K562 (cell line): ENCODE measurements at regions not wholly inside any gene's neighbourhood (a gene's known extent, or its start where the extent isn't known, plus 50 kb on each side); places are given as distances from the start of the nearest gene placed in this dataset.

Experiments used
- ATAC-seq: fragments of 200-7000 bp; cut with Tn5 transposase; 3 replicates; pipeline ENCODE4 v1.9.1; 2020; ENCODE audit warnings: moderate library complexity
- BruUV-seq: library from RNA; stranded (reverse); fragments of 400-500 nt; replicated peaks from 2 replicates; lab custom pipeline; 2021; lab: Mats Ljungman, UMichigan
- CTCF ChIA-PET: fragments of 300-600 bp; formaldehyde crosslinking; extraction: SDS; loops from one replicate; lab custom pipeline; 2021; ENCODE audit warnings: low intra/inter-chr PET ratio; lab: Yijun Ruan, JAX
- POLR2A ChIA-PET: fragments of 300-600, 350-650 bp; sonication (Branson Sonifier 250); formaldehyde crosslinking; extraction: SDS; loops from one replicate; lab custom pipeline; 2021; ENCODE audit warnings: antibody characterized with exemption, inconsistent platforms; lab: Yijun Ruan, JAX
- DNase-seq, 4 experiments: peaks; one replicate each; pipeline versions ENCODE4 v3.0.0 to v3.0.0-alpha.2; 2011 to 2018; ENCODE audit warnings: low spot score in 3 of 4, mixed read lengths in 3 of 4; ENCODE audit errors: extremely low read depth in 1 of 4
- FAIRE-seq: peaks from 2 replicates; lab custom pipeline; 2011; peaks lifted over from hg19 to GRCh38; lab: Jason Lieb, UNC
- H2AFZ ChIP-seq: 2 replicates; pipeline ENCODE4 v1.6.0; 2011; ENCODE audit warnings: low read depth, low read length, control low read depth, inconsistent platforms
- H3K27ac ChIP-seq: fragments of 200-600 bp; 3 replicates; pipeline ENCODE4 v1.8.0; 2011; ENCODE audit warnings: low read depth, mild to moderate bottlenecking, control low read depth, inconsistent platforms, low read length, moderate library complexity, mixed read lengths; ENCODE audit errors: extremely low read depth
- H3K27me3 ChIP-seq, 2 experiments: fragments of 300-600 bp in 1 of 2; 2 replicates in 1 of 2; 3 replicates in 1 of 2; pipeline versions ENCODE4 v1.6.0 to v1.8.0; 2011; ENCODE audit warnings: inconsistent platforms in 2 of 2, low read length in 2 of 2, mild to moderate bottlenecking in 1 of 2, mixed read lengths in 1 of 2, moderate library complexity in 1 of 2; ENCODE audit not compliant: control insufficient read depth in 2 of 2, insufficient read depth in 2 of 2
- H3K36me3 ChIP-seq: fragments of 300-600 bp; 3 replicates; pipeline ENCODE4 v1.8.0; 2011; ENCODE audit warnings: mild to moderate bottlenecking, low read length, inconsistent platforms; ENCODE audit not compliant: control insufficient read depth, insufficient read depth
- H3K4me1 ChIP-seq, 2 experiments: fragments of 200-600 bp in 1 of 2; replicated peaks in 1 of 2; 2 replicates in 1 of 2; 3 replicates in 1 of 2; pipeline versions ENCODE4 v1.5.1 to v1.8.0; 2011; ENCODE audit warnings: inconsistent platforms in 2 of 2, low read length in 2 of 2, mild to moderate bottlenecking in 1 of 2, mixed read lengths in 1 of 2, moderate library complexity in 1 of 2; ENCODE audit not compliant: control insufficient read depth in 2 of 2, insufficient read depth in 2 of 2
- H3K4me2 ChIP-seq: 2 replicates; pipeline ENCODE4 v1.6.1; 2011; ENCODE audit warnings: low read length, control low read depth, inconsistent platforms, mixed read lengths; ENCODE audit not compliant: insufficient read depth
- H3K4me3 ChIP-seq: fragments of 200-600 bp; sonication (generic), shearing (Covaris generic); 2 replicates; pipeline ENCODE4 v1.5.1; 2016; ENCODE audit warnings: control low read depth, inconsistent platforms
- H3K79me2 ChIP-seq: fragments of 200-600 bp; 3 replicates; pipeline ENCODE4 v1.8.0; 2011; ENCODE audit warnings: low read length, inconsistent platforms; ENCODE audit not compliant: control insufficient read depth, insufficient read depth
- H3K9ac ChIP-seq, 2 experiments: 2 replicates each; pipeline versions ENCODE4 v1.6.0 to v1.6.1; 2011; ENCODE audit warnings: low read depth in 2 of 2, low read length in 2 of 2, control low read depth in 1 of 2, inconsistent platforms in 1 of 2, mild to moderate bottlenecking in 1 of 2, mixed read lengths in 1 of 2; ENCODE audit not compliant: insufficient read depth in 1 of 2
- H3K9me1 ChIP-seq: one replicate; pipeline ENCODE4 v1.6.0; 2011; ENCODE audit warnings: inconsistent platforms, mild to moderate bottlenecking, low read length, moderate library complexity; ENCODE audit not compliant: control insufficient read depth, insufficient read depth
- H3K9me3 ChIP-seq: replicated peaks from 2 replicates; pipeline ENCODE4 v1.5.1; 2011; ENCODE audit warnings: low read depth, low read length, inconsistent platforms; ENCODE audit not compliant: control insufficient read depth, insufficient read depth
- H4K20me1 ChIP-seq: replicated peaks from 2 replicates; pipeline ENCODE4 v1.6.1; 2011; ENCODE audit warnings: low read length, inconsistent platforms, mixed read lengths; ENCODE audit not compliant: control insufficient read depth, insufficient read depth
- CBFA2T3 ChIP-seq: fragments of 450-650 bp; IDR thresholded peaks from 2 replicates; pipeline ENCODE4 v1.6.1; 2017
- CTCF ChIP-seq, 3 experiments: IDR thresholded peaks in 2 of 3; conservative IDR thresholded peaks in 1 of 3; 2 replicates each; pipeline ENCODE4 v1.5.1; 2011 to 2012; ENCODE audit warnings: low read length in 3 of 3, mild to moderate bottlenecking in 3 of 3, control low read depth in 2 of 3, improper control_type of control experiment in 1 of 3, inconsistent platforms in 1 of 3, low read depth in 1 of 3, mixed read lengths in 1 of 3, moderate library complexity in 1 of 3; ENCODE audit not compliant: insufficient read depth in 2 of 3
- FOSL1 ChIP-seq: fragments of 200-800 bp; sonication (Bioruptor generic); conservative IDR thresholded peaks from 2 replicates; pipeline ENCODE4 v1.6.1; 2016; ENCODE audit warnings: missing genetic modification characterization, missing compliant biosample characterization
- ILF3 ChIP-seq: fragments of 450-650 bp; IDR thresholded peaks from 2 replicates; pipeline ENCODE4 v1.6.1; 2018; ENCODE audit warnings: antibody characterized with exemption, mild to moderate bottlenecking, moderate library complexity, borderline replicate concordance
- TEAD1 ChIP-seq, 2 experiments: fragments of 450-650 bp in 1 of 2; sonication (generic) in 1 of 2; formaldehyde crosslinking; IDR thresholded peaks; 2 replicates each; pipeline versions ENCODE4 v1.4.0 to v1.8.0; 2020 to 2022; ENCODE audit warnings: mild to moderate bottlenecking in 2 of 2, missing genetic modification reagents in 1 of 2
- TEAD2 ChIP-seq: fragments of 450-650 bp; IDR thresholded peaks from 2 replicates; pipeline ENCODE4 v1.6.1; 2016; ENCODE audit warnings: missing genetic modification characterization, control low read depth, missing compliant biosample characterization
- TEAD4 ChIP-seq, 2 experiments: sonication (generic) in 1 of 2; formaldehyde crosslinking in 1 of 2; IDR thresholded peaks; 2 replicates each; pipeline versions ENCODE4 v1.6.1 to v1.8.0; 2012 to 2022; ENCODE audit warnings: borderline replicate concordance in 1 of 2, inconsistent platforms in 1 of 2, low read length in 1 of 2, mild to moderate bottlenecking in 1 of 2, missing genetic modification reagents in 1 of 2
- ZNF280B ChIP-seq: fragments of 250-450 bp; sonication (Bioruptor Pico); IDR thresholded peaks from 2 replicates; pipeline ENCODE4 v1.5.1; 2021; ENCODE audit warnings: mild to moderate bottlenecking
- WGBS: fragments of 100-300 bp; shearing (Covaris generic); methylation state at CpG from one replicate; pipeline ENCODE4 v1.1.6; 2016; ENCODE audit warnings: low coverage, mixed read lengths; ENCODE audit not compliant: insufficient coverage; ENCODE audit errors: missing lambda C conversion rate; 5-methylcytosine and 5-hydroxymethylcytosine counted together
- in situ Hi-C: fragments of 300-500 bp; cut with MboI; formaldehyde crosslinking; loops from 4 replicates; pipeline ENCODE4 v1.15.0; 2018; ENCODE audit warnings: inconsistent platforms, mixed read lengths
- intact Hi-C: fragments of 100-400 bp; cut with micrococcal nuclease; formaldehyde crosslinking; loops from 2 replicates; pipeline ENCODE4 v1.14.2; 2022

GRCh38 chr1:47569681-47570470 is 132.0 kb downstream of the FOXD2 start:
- WGBS: under 1% methylated on average over 9 of the region's 9 CpGs
- intact Hi-C loops (no loop called here), in situ Hi-C loops (no loop called here)
- Histone ChIP-seq H3K9me3 (no peaks in the 10 kb centered on the region), H3K4me1 (no peaks in the 10 kb centered on the region), H3K27ac (no peak overlapping the region), H3K27me3 (peaks cover 23 to 64% of the 10 kb centered on the region in 2 experiments; a peak in 4 of 5 replicates), H3K4me2 (no peak overlapping the region), H4K20me1 (peaks cover 12% of the 10 kb centered on the region; the same call in 1 of the 2 replicates), H2AFZ (no peak overlapping the region), H3K9me1 (no peaks in the 10 kb centered on the region), H3K36me3 (no peaks in the 10 kb centered on the region), H3K79me2 (no peaks in the 10 kb centered on the region), H3K9ac (no peak overlapping the region), H3K4me3 (no peak overlapping the region)
- ChIA-PET POLR2A (interaction anchor here (0.5 to 1.3 kb wide), 5 partner anchors 9 to 147 kb away, joined by 3 to 4 read pairs (median 3); no protein-coding TSS in a partner anchor), CTCF (interaction anchor here (0.7 kb wide), 1 partner anchor 158 kb away, joined by 3 read pairs; no protein-coding TSS in a partner anchor)
- TF ChIP-seq TEAD4 (IDR thresholded peaks at IDR 0.05; ENCODE audit: low read length): peak; percentile 59; the same call in 1 of the 2 replicates
- no peak for TF ChIP-seq TEAD4 (CRISPR knock-in tag; IDR thresholded peaks at IDR 0.05; ENCODE audit: borderline replicate concordance)
- peak in 2 of 3 experiments; percentile 21 to 48; a peak in 3 of 6 replicates for TF ChIP-seq CTCF (IDR thresholded peaks at IDR 0.05 in 2 of 3, conservative IDR thresholded peaks at IDR 0.05 in 1 of 3; ENCODE audit: insufficient read depth in 2 of 3, low read depth in 1 of 3, low read length in 3 of 3)
- TF ChIP-seq TEAD1 (CRISPR knock-in tag; IDR thresholded peaks at IDR 0.05): peak; percentile 78 to 90; a peak in 3 of 4 replicates
- TF ChIP-seq ZNF280B (CRISPR knock-in tag): no peak
- TF ChIP-seq TEAD2 (tag): peak; percentile 61; the same call in 1 of the 2 replicates
- TF ChIP-seq CBFA2T3: 0 out of 2 replicates have a peak, but pooled peaks have one; percentile 31
- peak; percentile 70 for TF ChIP-seq FOSL1 (tag)
- TF ChIP-seq ILF3: no peak
- FAIRE-seq: peak; percentile 35
- ATAC-seq: peak; percentile 66
- peak in 1 of 4 experiments; percentile 24 for DNase-seq
- BruUV-seq: no TSS peak
